ENCODE measurements at regions not wholly inside any gene's neighbourhood (a gene's known extent, or its start where the extent isn't known, plus 50 kb on each side); places are given as distances from the start of the nearest gene placed in this dataset.

GRCh38 chr21:15219039-15219438, 154.2 kb upstream of the NRIP1 start:
- WGBS, 2 donors, result 70 to 86% methylated on average over 5 of the region's 5 CpGs
- Histone ChIP-seq H3K27me3 (no peaks in the 10 kb centered on the region), H3K4me1 (peaks cover 0 to 33% (median 17%) of the 10 kb centered on the region in 9 donors), H3K9me3 (no peaks in the 10 kb centered on the region), H3K4me3 (no peak overlapping the region), H3K27ac (no peak overlapping the region), H3K36me3 (no peaks in the 10 kb centered on the region)
- no peak for DNase-seq
- intact Hi-C loops (cut with DNase I), result no loop called here
- no peak for ATAC-seq
- no peak for TF ChIP-seq CTCF (IDR thresholded peaks at IDR 0.05)

GRCh38 chr21:15219894-15220293, 155.1 kb upstream of the NRIP1 start:
- TF ChIP-seq CTCF (IDR thresholded peaks at IDR 0.05), result no peak
- Histone ChIP-seq H3K27me3 (no peaks in the 10 kb centered on the region), H3K4me3 (no peak overlapping the region), H3K27ac (peak overlapping the region in 1 of 10 donors; percentile 20), H3K36me3 (no peaks in the 10 kb centered on the region), H3K9me3 (no peaks in the 10 kb centered on the region), H3K4me1 (peaks cover 0 to 36% (median 17%) of the 10 kb centered on the region in 9 donors)
- WGBS, 2 donors, result 66 to 75% methylated on average over 6 of the region's 6 CpGs
- DNase-seq (no peak), ATAC-seq (peak in 1 of 8 donors; percentile 16)
- intact Hi-C loops (cut with DNase I), result loop anchor here in 2 of 10 donors (5.0 to 10.0 kb wide), 2 partner anchors 155 to 158 kb away; partner anchors contain the start of gene NRIP1 (in 2 of the 2)

- H3K27me3 ChIP-seq, result no peaks in the 10 kb centered on the region
- intact Hi-C loops (cut with DNase I), result loop anchor here in 2 of 10 donors (5.0 to 10.0 kb wide), 2 partner anchors 157 to 160 kb away; partner anchors contain the start of gene NRIP1 (in 2 of the 2)
- H3K27ac ChIP-seq, result peak overlapping the region in 5 of 10 donors; percentile 9 to 65 (median 27)
- peaks cover 0 to 36% (median 17%) of the 10 kb centered on the region in 9 donors for H3K4me1 ChIP-seq
- peak in 1 of 9 donors; percentile 5 for TF ChIP-seq CTCF (IDR thresholded peaks at IDR 0.05)
- ATAC-seq (peak; percentile 90 to 100 (median 96)), DNase-seq (peak; percentile 15 to 68)
- no peaks in the 10 kb centered on the region for H3K36me3 ChIP-seq
- no peaks in the 10 kb centered on the region for H3K9me3 ChIP-seq
- no peak overlapping the region for H3K4me3 ChIP-seq
Observed at GRCh38 chr21:15221799-15222386, 157.1 kb upstream of the NRIP1 start.

GRCh38 chr21:15222707-15223106, 157.9 kb upstream of the NRIP1 start:
- H3K4me3 ChIP-seq, result no peak overlapping the region
- H3K36me3 ChIP-seq, result no peaks in the 10 kb centered on the region
- H3K9me3 ChIP-seq, result no peaks in the 10 kb centered on the region
- no peaks in the 10 kb centered on the region for H3K27me3 ChIP-seq
- DNase-seq (no peak), ATAC-seq (no peak)
- WGBS, 2 donors, result 56 to 57% methylated on average over 3 of the region's 3 CpGs
- H3K4me1 ChIP-seq, result peaks cover 0 to 36% (median 17%) of the 10 kb centered on the region in 9 donors
- no peak for TF ChIP-seq CTCF (IDR thresholded peaks at IDR 0.05)
- intact Hi-C loops (cut with DNase I), result loop anchor here in 2 of 10 donors (5.0 to 10.0 kb wide), 2 partner anchors 158 to 160 kb away; partner anchors contain the start of gene NRIP1 (in 2 of the 2)
- H3K27ac ChIP-seq, result peak overlapping the region in 3 of 10 donors; percentile 9 to 65 (median 23)
